Liver (tissue), 7 donors: ENCODE measurements at regions not wholly inside any gene's neighbourhood (a gene's known extent, or its start where the extent isn't known, plus 50 kb on each side); places are given as distances from the start of the nearest gene placed in this dataset.

Source experiments
- DNase-seq: peaks from one replicate; pipeline ENCODE4 v3.0.0-alpha.2; 2017; ENCODE audit warnings: low spot score
- H3K27ac ChIP-seq, 2 donors: one replicate each; pipeline ENCODE4 v1.7.0; 2013; ENCODE audit warnings: inconsistent platforms in 2 of 2, low read length in 2 of 2, control low read depth in 1 of 2, low read depth in 1 of 2, mild to moderate bottlenecking in 1 of 2
- H3K27me3 ChIP-seq, 4 donors: one replicate each; pipeline versions ENCODE4 v1.6.1 to v1.7.0; 2013; ENCODE audit warnings: low read length in 3 of 4, inconsistent platforms in 1 of 4, mild to moderate bottlenecking in 1 of 4, moderate library complexity in 1 of 4; ENCODE audit not compliant: control insufficient read depth in 4 of 4, insufficient read depth in 4 of 4
- H3K36me3 ChIP-seq, 4 donors: one replicate each; pipeline versions ENCODE4 v1.6.1 to v1.7.0; 2013; ENCODE audit warnings: low read length in 3 of 4, mild to moderate bottlenecking in 3 of 4, low read depth in 1 of 4, moderate library complexity in 1 of 4; ENCODE audit not compliant: control insufficient read depth in 4 of 4, insufficient read depth in 3 of 4
- H3K4me1 ChIP-seq, 4 donors: one replicate each; pipeline versions ENCODE4 v1.6.1 to v1.7.0; 2013; ENCODE audit warnings: low read length in 3 of 4, mild to moderate bottlenecking in 3 of 4, moderate library complexity in 1 of 4; ENCODE audit not compliant: control insufficient read depth in 4 of 4, insufficient read depth in 4 of 4
- H3K4me3 ChIP-seq, 3 donors: one replicate each; pipeline versions ENCODE4 v1.6.1 to v1.7.0; 2013; ENCODE audit warnings: low read length in 3 of 3, control low read depth in 1 of 3, low read depth in 1 of 3, mild to moderate bottlenecking in 1 of 3
- H3K9ac ChIP-seq, 2 donors: one replicate each; pipeline ENCODE4 v1.7.0; 2013; ENCODE audit warnings: low read length in 2 of 2, mild to moderate bottlenecking in 2 of 2, moderate library complexity in 2 of 2, control low read depth in 1 of 2, low read depth in 1 of 2
- H3K9me3 ChIP-seq, 4 donors: one replicate each; pipeline versions ENCODE4 v1.6.1 to v1.7.0; 2013; ENCODE audit warnings: low read length in 3 of 4; ENCODE audit not compliant: control insufficient read depth in 4 of 4
- EGR1 ChIP-seq, 2 donors: IDR thresholded peaks; 2 replicates each; pipeline ENCODE4 v1.6.1; 2016 to 2018; ENCODE audit warnings: antibody characterized with exemption in 2 of 2, low read depth in 2 of 2
- FOXA1 ChIP-seq: IDR thresholded peaks from 2 replicates; pipeline ENCODE4 v1.6.1; 2016; ENCODE audit warnings: antibody characterized with exemption
- HNF4G ChIP-seq: IDR thresholded peaks from 2 replicates; pipeline ENCODE4 v1.6.1; 2016; ENCODE audit warnings: antibody characterized with exemption
- NR2F2 ChIP-seq: IDR thresholded peaks from 2 replicates; pipeline ENCODE4 v1.6.1; 2016; ENCODE audit warnings: antibody characterized with exemption
- RAD21 ChIP-seq, 2 donors: IDR thresholded peaks; 2 replicates each; pipeline ENCODE4 v1.6.1; 2016; ENCODE audit warnings: antibody characterized with exemption in 2 of 2, mild to moderate bottlenecking in 2 of 2
- REST ChIP-seq: IDR thresholded peaks from 2 replicates; pipeline ENCODE4 v1.6.1; 2016; ENCODE audit warnings: antibody characterized with exemption, mild to moderate bottlenecking
- YY1 ChIP-seq: IDR thresholded peaks from 2 replicates; pipeline ENCODE4 v1.6.1; 2016; ENCODE audit warnings: antibody characterized with exemption, mild to moderate bottlenecking
- ZBTB33 ChIP-seq: IDR thresholded peaks from 2 replicates; pipeline ENCODE4 v1.6.1; 2016; ENCODE audit warnings: antibody characterized with exemption
- WGBS: extraction: QIAGEN DNeasy Blood & Tissue Kit; methylation state at CpG from one replicate; pipeline ENCODE4 v1.1.7; 2013; 5-methylcytosine and 5-hydroxymethylcytosine counted together
- donor health status: healthy.
- donor health status: healthy.
- donor health status: healthy.
- donor health status: healthy.

GRCh38 chr20:48319943-48320584 lies 507.7 kb downstream of the PREX1 start (continued):
- no peak for TF ChIP-seq ZBTB33
- TF ChIP-seq YY1 = no peak

GRCh38 chr20:48317578-48317977 lies 510.2 kb downstream of the PREX1 start:
- TF ChIP-seq FOXA1 (no peak), NR2F2 (no peak), HNF4G (no peak), RAD21 (IDR thresholded peaks at IDR 0.05) (no peak), EGR1 (IDR thresholded peaks at IDR 0.05; ENCODE audit: low read depth in 2 of 2) (no peak), REST (no peak)
- Histone ChIP-seq H3K9me3 (no peaks in the 10 kb centered on the region), H3K36me3 (no peaks in the 10 kb centered on the region), H3K4me3 (no peak overlapping the region), H3K9ac (no peak overlapping the region), H3K27me3 (peaks cover 0 to 2% (median 0%) of the 10 kb centered on the region in 4 donors), H3K27ac (no peak overlapping the region), H3K4me1 (no peaks in the 10 kb centered on the region)
- no peak for DNase-seq
- WGBS = 79% methylated on average over 6 of the region's 6 CpGs

- Histone ChIP-seq H3K27me3 (peaks cover 0 to 2% (median 0%) of the 10 kb centered on the region in 4 donors), H3K36me3 (no peaks in the 10 kb centered on the region), H3K9me3 (no peaks in the 10 kb centered on the region), H3K9ac (no peak overlapping the region), H3K27ac (no peak overlapping the region), H3K4me3 (no peak overlapping the region), H3K4me1 (no peaks in the 10 kb centered on the region)
- no peak for DNase-seq
- WGBS = 91% methylated on average over 6 of the region's 6 CpGs
- TF ChIP-seq ZBTB33 = no peak
Measured at GRCh38 chr20:48314925-48315592, 512.7 kb downstream of the PREX1 start.
